ENCODE measurements at regions not wholly inside any gene's neighbourhood (a gene's known extent, or its start where the extent isn't known, plus 50 kb on each side); places are given as distances from the start of the nearest gene placed in this dataset.

DNA sequence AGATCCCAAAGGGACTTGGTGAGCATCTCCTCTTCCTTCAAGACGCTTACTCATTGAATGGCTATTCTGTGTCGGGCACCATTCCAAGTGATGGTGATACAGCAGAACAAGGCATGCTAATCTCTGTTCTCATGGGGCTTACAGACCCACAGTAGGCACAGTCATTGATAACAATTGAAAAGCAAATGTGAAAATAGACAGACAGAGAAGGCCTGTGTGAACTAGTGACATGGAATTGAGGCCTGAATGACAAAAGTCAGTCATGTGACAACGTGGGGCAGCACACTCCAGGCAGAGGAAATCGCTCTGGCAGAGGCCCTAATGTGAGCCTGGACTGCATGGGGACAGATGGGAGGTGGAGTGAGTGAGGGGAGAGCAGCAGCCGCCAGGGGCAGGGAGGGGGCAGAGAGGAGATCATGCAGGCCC is 70.7 kb upstream of the CPLX2 start:
- Histone ChIP-seq H2AK5ac (ENCODE audit: low read length) (no peak overlapping the region), H3K27ac (ENCODE audit: low read depth, low read length) (no peak overlapping the region), H2BK15ac (replicated peaks; ENCODE audit: low read depth) (no peak overlapping the region), H3K4me3 (ENCODE audit: low read length) (no peak overlapping the region), H3K27me3 (ENCODE audit: insufficient read depth, low read length, poor library complexity) (peaks cover 6% of the 10 kb centered on the region), H3K18ac (ENCODE audit: low read length) (no peak overlapping the region), H2BK120ac (ENCODE audit: low read depth, low read length) (no peak overlapping the region), H3K4me2 (ENCODE audit: low read length) (no peak overlapping the region), H2BK5ac (ENCODE audit: low read length) (no peak overlapping the region), H4K5ac (ENCODE audit: low read length) (no peak overlapping the region), H3K4ac (ENCODE audit: low read depth, low read length) (no peak overlapping the region), H3K79me1 (ENCODE audit: low read length) (no peaks in the 10 kb centered on the region), H3K9ac (ENCODE audit: low read length) (no peak overlapping the region), H3K56ac (ENCODE audit: low read length) (no peak overlapping the region), H3K36me3 (ENCODE audit: control insufficient read depth, insufficient read depth, low read length) (no peaks in the 10 kb centered on the region), H3K79me2 (ENCODE audit: control insufficient read depth, insufficient read depth, low read length) (no peaks in the 10 kb centered on the region), H3K23ac (ENCODE audit: low read length) (no peak overlapping the region), H3K4me1 (ENCODE audit: control insufficient read depth, low read depth, low read length) (no peaks in the 10 kb centered on the region), H4K8ac (ENCODE audit: low read depth, low read length) (no peak overlapping the region)
- DNase-seq, result no peak
- no CpG with 5 or more reads among the region's 5 CpGs for WGBS (ENCODE audit: extremely low coverage, insufficient coverage, low lambda C conversion rate)

GRCh38 chr5:175802361-175802760 is 69.0 kb upstream of the CPLX2 start:
- no peak overlapping the region for H3K18ac ChIP-seq (ENCODE audit: low read length)
- no peak overlapping the region for H2BK120ac ChIP-seq (ENCODE audit: low read depth, low read length)
- H3K36me3 ChIP-seq (ENCODE audit: control insufficient read depth, insufficient read depth, low read length), result no peaks in the 10 kb centered on the region
- H2BK5ac ChIP-seq (ENCODE audit: low read length), result no peak overlapping the region
- H3K27ac ChIP-seq (ENCODE audit: low read depth, low read length), result no peak overlapping the region
- H3K27me3 ChIP-seq (ENCODE audit: insufficient read depth, low read length, poor library complexity), result no peaks in the 10 kb centered on the region
- no peaks in the 10 kb centered on the region for H3K79me2 ChIP-seq (ENCODE audit: control insufficient read depth, insufficient read depth, low read length)
- WGBS (ENCODE audit: extremely low coverage, insufficient coverage, low lambda C conversion rate), result no CpG with 5 or more reads among the region's 8 CpGs
- no peak overlapping the region for H2AK5ac ChIP-seq (ENCODE audit: low read length)
- DNase-seq, result no peak
- H4K8ac ChIP-seq (ENCODE audit: low read depth, low read length), result no peak overlapping the region
- H3K79me1 ChIP-seq (ENCODE audit: low read length), result no peaks in the 10 kb centered on the region
- H3K4ac ChIP-seq (ENCODE audit: low read depth, low read length), result no peak overlapping the region
- H3K56ac ChIP-seq (ENCODE audit: low read length), result no peak overlapping the region
- H3K4me2 ChIP-seq (ENCODE audit: low read length), result no peak overlapping the region
- H3K4me3 ChIP-seq (ENCODE audit: low read length), result no peak overlapping the region
- H3K4me1 ChIP-seq (ENCODE audit: control insufficient read depth, low read depth, low read length), result no peaks in the 10 kb centered on the region
- no peak overlapping the region for H3K23ac ChIP-seq (ENCODE audit: low read length)
- H4K5ac ChIP-seq (ENCODE audit: low read length), result no peak overlapping the region
- no peak overlapping the region for H2BK15ac ChIP-seq (replicated peaks; ENCODE audit: low read depth)
- no peak overlapping the region for H3K9ac ChIP-seq (ENCODE audit: low read length)

DNA sequence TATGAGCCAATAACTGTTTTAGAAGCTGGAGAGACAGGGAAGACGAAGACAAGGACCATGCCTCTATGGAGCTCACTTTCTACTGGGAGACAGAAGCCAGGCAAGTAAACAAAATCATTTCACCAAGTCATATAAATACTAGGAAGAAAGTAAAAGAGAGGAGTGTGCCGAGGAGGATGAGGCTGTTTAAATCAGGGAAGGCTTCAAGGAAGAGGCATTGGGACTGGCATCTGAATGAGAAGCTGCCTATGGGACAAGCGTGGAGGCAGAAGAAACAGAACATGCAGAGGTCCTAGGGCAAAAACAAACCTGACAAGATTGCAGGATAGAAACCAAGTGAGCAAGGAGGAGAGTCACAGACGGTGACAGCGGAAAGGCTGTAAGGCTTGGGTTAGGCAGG is 68.1 kb upstream of the CPLX2 start:
- no peaks in the 10 kb centered on the region for H3K79me1 ChIP-seq (ENCODE audit: low read length)
- H2AK5ac ChIP-seq (ENCODE audit: low read length), result no peak overlapping the region
- no CpG with 5 or more reads among the region's 5 CpGs for WGBS (ENCODE audit: extremely low coverage, insufficient coverage, low lambda C conversion rate)
- H3K4me1 ChIP-seq (ENCODE audit: control insufficient read depth, low read depth, low read length), result no peaks in the 10 kb centered on the region
- DNase-seq, result no peak
- H3K4me3 ChIP-seq (ENCODE audit: low read length), result no peak overlapping the region
- no peak overlapping the region for H3K27ac ChIP-seq (ENCODE audit: low read depth, low read length)
- no peak overlapping the region for H3K23ac ChIP-seq (ENCODE audit: low read length)
- no peak overlapping the region for H3K4ac ChIP-seq (ENCODE audit: low read depth, low read length)
- H3K79me2 ChIP-seq (ENCODE audit: control insufficient read depth, insufficient read depth, low read length), result no peaks in the 10 kb centered on the region
- H2BK5ac ChIP-seq (ENCODE audit: low read length), result no peak overlapping the region
- H3K4me2 ChIP-seq (ENCODE audit: low read length), result no peak overlapping the region
- H3K18ac ChIP-seq (ENCODE audit: low read length), result no peak overlapping the region
- H3K56ac ChIP-seq (ENCODE audit: low read length), result no peak overlapping the region
- no peaks in the 10 kb centered on the region for H3K36me3 ChIP-seq (ENCODE audit: control insufficient read depth, insufficient read depth, low read length)
- H4K8ac ChIP-seq (ENCODE audit: low read depth, low read length), result no peak overlapping the region
- H3K27me3 ChIP-seq (ENCODE audit: insufficient read depth, low read length, poor library complexity), result no peaks in the 10 kb centered on the region
- no peak overlapping the region for H2BK120ac ChIP-seq (ENCODE audit: low read depth, low read length)
- H2BK15ac ChIP-seq (replicated peaks; ENCODE audit: low read depth), result no peak overlapping the region
- no peak overlapping the region for H3K9ac ChIP-seq (ENCODE audit: low read length)
- H4K5ac ChIP-seq (ENCODE audit: low read length), result no peak overlapping the region

- no peak overlapping the region for H3K56ac ChIP-seq (ENCODE audit: low read length)
- no peak overlapping the region for H4K5ac ChIP-seq (ENCODE audit: low read length)
- no peak overlapping the region for H3K23ac ChIP-seq (ENCODE audit: low read length)
- no peak overlapping the region for H3K27ac ChIP-seq (ENCODE audit: low read depth, low read length)
- H3K27me3 ChIP-seq (ENCODE audit: insufficient read depth, low read length, poor library complexity), result no peaks in the 10 kb centered on the region
- H2BK15ac ChIP-seq (replicated peaks; ENCODE audit: low read depth), result no peak overlapping the region
- DNase-seq, result no peak
- H3K4me3 ChIP-seq (ENCODE audit: low read length), result no peak overlapping the region
- no peaks in the 10 kb centered on the region for H3K79me2 ChIP-seq (ENCODE audit: control insufficient read depth, insufficient read depth, low read length)
- H3K18ac ChIP-seq (ENCODE audit: low read length), result no peak overlapping the region
- no peak overlapping the region for H2AK5ac ChIP-seq (ENCODE audit: low read length)
- no peak overlapping the region for H3K9ac ChIP-seq (ENCODE audit: low read length)
- no peak overlapping the region for H2BK5ac ChIP-seq (ENCODE audit: low read length)
- H4K8ac ChIP-seq (ENCODE audit: low read depth, low read length), result no peak overlapping the region
- H3K4me1 ChIP-seq (ENCODE audit: control insufficient read depth, low read depth, low read length), result no peaks in the 10 kb centered on the region
- no CpG with 5 or more reads among the region's 8 CpGs for WGBS (ENCODE audit: extremely low coverage, insufficient coverage, low lambda C conversion rate)
- no peak overlapping the region for H3K4me2 ChIP-seq (ENCODE audit: low read length)
- H2BK120ac ChIP-seq (ENCODE audit: low read depth, low read length), result no peak overlapping the region
- no peaks in the 10 kb centered on the region for H3K79me1 ChIP-seq (ENCODE audit: low read length)
- no peaks in the 10 kb centered on the region for H3K36me3 ChIP-seq (ENCODE audit: control insufficient read depth, insufficient read depth, low read length)
- no peak overlapping the region for H3K4ac ChIP-seq (ENCODE audit: low read depth, low read length)
Observed at GRCh38 chr5:175803736-175804454, 67.5 kb upstream of the CPLX2 start.

GRCh38 chr5:175805256-175806011 is 65.9 kb upstream of the CPLX2 start:
- Histone ChIP-seq H4K5ac (ENCODE audit: low read length) (no peak overlapping the region), H3K4me2 (ENCODE audit: low read length) (no peak overlapping the region), H2BK120ac (ENCODE audit: low read depth, low read length) (no peak overlapping the region), H4K8ac (ENCODE audit: low read depth, low read length) (no peak overlapping the region), H3K4me1 (ENCODE audit: control insufficient read depth, low read depth, low read length) (peaks cover 5% of the 10 kb centered on the region), H3K27me3 (ENCODE audit: insufficient read depth, low read length, poor library complexity) (no peaks in the 10 kb centered on the region), H3K56ac (ENCODE audit: low read length) (no peak overlapping the region), H3K79me2 (ENCODE audit: control insufficient read depth, insufficient read depth, low read length) (no peaks in the 10 kb centered on the region), H3K27ac (ENCODE audit: low read depth, low read length) (no peak overlapping the region), H3K4me3 (ENCODE audit: low read length) (no peak overlapping the region), H3K18ac (ENCODE audit: low read length) (no peak overlapping the region), H3K36me3 (ENCODE audit: control insufficient read depth, insufficient read depth, low read length) (no peaks in the 10 kb centered on the region), H2BK15ac (replicated peaks; ENCODE audit: low read depth) (no peak overlapping the region), H2BK5ac (ENCODE audit: low read length) (no peak overlapping the region), H2AK5ac (ENCODE audit: low read length) (no peak overlapping the region), H3K4ac (ENCODE audit: low read depth, low read length) (no peak overlapping the region), H3K23ac (ENCODE audit: low read length) (no peak overlapping the region), H3K79me1 (ENCODE audit: low read length) (no peaks in the 10 kb centered on the region), H3K9ac (ENCODE audit: low read length) (no peak overlapping the region)
- DNase-seq, result no peak
- WGBS (ENCODE audit: extremely low coverage, insufficient coverage, low lambda C conversion rate), result no CpG with 5 or more reads among the region's 12 CpGs
